ENCODE measurements at regions not wholly inside any gene's neighbourhood (a gene's known extent, or its start where the extent isn't known, plus 50 kb on each side); places are given as distances from the start of the nearest gene placed in this dataset.

DNA sequence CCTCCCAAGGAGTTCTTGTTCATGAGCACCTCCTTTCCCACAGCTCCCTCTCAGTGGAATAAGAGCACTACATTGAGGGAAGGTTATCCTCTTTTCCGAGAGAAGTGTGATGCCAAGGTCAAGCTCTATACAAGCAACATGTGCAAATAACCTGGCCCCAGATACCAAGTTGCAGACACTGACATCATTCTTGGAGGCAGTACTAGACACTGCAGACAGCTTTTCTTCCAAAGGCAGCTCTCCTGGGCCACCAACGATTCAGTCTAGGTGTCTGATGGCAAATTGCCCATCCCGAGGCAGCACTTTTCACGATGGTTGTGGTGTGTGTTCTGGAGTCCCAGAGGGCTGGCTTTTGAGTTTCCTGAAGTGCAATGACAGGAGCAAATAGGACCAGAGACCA, 384.9 kb downstream of the TLL1 start:
- TF ChIP-seq, protein P1, sequence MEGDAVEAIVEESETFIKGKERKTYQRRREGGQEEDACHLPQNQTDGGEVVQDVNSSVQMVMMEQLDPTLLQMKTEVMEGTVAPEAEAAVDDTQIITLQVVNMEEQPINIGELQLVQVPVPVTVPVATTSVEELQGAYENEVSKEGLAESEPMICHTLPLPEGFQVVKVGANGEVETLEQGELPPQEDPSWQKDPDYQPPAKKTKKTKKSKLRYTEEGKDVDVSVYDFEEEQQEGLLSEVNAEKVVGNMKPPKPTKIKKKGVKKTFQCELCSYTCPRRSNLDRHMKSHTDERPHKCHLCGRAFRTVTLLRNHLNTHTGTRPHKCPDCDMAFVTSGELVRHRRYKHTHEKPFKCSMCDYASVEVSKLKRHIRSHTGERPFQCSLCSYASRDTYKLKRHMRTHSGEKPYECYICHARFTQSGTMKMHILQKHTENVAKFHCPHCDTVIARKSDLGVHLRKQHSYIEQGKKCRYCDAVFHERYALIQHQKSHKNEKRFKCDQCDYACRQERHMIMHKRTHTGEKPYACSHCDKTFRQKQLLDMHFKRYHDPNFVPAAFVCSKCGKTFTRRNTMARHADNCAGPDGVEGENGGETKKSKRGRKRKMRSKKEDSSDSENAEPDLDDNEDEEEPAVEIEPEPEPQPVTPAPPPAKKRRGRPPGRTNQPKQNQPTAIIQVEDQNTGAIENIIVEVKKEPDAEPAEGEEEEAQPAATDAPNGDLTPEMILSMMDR (IDR thresholded peaks at IDR 0.05; ENCODE audit: insufficient read depth, low read length) = no peak
- TF ChIP-seq POLR2AphosphoS5 (IDR thresholded peaks at IDR 0.05; ENCODE audit: low read depth) = no peak

Measured in HL-60 (cell line).